T-helper 2 cell treated with Interferon-gamma antibody and Interleukin-4, amounts not matched to agents 100 ng/mL and 5 ng/mL, for 36 hours (primary cell): ENCODE measurements at regions not wholly inside any gene's neighbourhood (a gene's known extent, or its start where the extent isn't known, plus 50 kb on each side); places are given as distances from the start of the nearest gene placed in this dataset.
"Not testable (repeated sequence)": the region's sequence is repeated elsewhere in the genome, so short reads cannot be mapped to it uniquely, and the experiment has no call there.

ENCODE experiments used
- intact Hi-C: fragments of 100-400 bp; cut with micrococcal nuclease; formaldehyde crosslinking; loops from one replicate; pipeline ENCODE4 v1.15.1; 2023

DNA sequence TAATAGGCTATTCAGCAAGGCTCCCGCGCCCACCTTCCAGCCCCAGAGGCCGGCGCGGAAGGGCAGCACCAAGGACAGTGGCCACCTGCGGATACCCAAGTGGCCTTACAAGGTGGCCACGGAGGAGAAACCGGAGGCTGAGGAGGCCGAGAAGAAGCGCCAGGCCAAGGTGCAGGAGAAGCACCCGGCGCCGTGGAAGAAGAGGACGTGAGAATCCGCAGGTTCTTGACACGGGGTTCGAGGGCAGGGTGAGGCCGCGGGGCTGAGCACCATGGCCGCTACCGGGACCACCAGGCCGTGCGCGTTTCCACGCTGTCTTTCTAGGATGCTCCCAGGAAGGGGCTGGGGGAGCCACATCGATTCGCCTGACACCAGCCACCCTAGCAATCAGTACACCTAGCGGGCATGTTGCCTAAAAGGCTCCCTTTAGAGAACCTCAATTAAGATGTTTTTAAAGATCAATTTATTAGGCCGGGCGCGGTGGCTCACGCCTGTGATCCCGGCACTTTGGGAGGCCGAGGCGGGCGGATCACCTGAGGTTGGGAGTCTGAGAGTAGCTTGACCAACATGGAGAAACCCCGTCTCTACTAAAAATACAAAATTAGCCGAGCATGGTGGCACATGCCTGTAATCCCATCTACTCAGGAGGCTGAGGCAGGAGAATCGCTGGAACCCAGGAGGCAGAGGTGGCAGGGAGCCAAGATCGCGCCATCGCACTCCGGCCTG, 134.3 kb upstream of the OR4C13 start:
- intact Hi-C loops = not testable (repeated sequence)

DNA sequence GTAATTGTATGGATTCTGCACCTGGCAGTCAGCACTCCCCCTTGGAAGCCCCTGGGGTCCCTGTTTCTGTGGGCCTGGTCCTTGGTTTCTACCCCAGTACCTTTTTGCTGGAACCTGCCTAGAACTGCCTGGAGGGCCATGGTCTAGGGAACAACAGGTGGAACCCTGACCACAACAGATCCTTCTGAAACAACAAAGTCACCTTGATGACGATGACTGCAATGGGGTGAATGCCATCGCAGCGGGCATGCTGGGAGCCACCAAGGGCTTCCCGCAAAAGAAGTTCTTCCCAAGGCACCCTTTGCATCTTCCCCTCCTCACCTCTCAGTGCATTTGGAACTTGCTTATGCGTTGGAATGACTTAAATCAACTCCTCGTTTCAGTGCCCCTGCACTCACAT, 129.0 kb upstream of the OR4C13 start:
- intact Hi-C loops = not testable (repeated sequence)

DNA sequence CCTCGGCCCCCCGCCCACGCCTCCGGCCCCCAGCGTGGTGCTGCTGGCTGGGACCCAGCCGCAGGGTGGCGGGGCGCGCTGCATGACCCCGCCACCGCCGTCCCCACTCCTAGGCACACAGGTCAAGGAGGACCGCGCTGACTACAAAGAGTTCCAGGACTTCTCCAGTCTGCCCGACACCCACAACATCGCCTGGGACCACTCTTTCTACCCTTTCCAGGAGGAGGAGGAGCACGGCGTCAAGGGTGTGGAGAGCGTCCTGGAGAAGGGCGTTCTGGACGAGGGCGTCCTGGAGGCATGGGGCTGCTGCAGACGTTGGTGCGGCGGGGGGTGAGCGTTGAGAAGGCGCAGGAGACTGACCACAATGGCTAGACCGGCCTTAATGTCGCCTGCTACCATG, 101.7 kb upstream of the OR4C13 start:
- intact Hi-C loops = not testable (repeated sequence)

DNA sequence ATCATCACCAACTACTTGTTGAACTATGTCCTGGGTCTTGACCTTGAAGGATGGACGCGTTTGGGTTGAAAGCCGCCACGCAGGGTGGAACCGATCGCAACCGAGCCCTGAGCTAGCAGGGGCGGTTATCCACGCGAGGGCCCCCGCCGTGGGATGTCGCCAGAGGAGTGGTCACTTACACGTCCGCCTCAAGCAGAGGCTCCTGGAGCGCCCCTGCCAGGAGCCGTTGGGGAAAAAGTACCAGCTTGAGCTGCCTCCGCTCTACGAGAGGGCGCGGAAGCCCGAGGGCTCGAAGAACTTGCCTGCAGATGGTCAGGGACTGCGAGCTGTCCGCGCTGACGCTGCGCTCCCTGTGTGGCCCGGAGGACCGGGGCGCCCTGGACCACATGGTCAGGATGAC, 100.7 kb upstream of the OR4C13 start:
- intact Hi-C loops = no loop called here

DNA sequence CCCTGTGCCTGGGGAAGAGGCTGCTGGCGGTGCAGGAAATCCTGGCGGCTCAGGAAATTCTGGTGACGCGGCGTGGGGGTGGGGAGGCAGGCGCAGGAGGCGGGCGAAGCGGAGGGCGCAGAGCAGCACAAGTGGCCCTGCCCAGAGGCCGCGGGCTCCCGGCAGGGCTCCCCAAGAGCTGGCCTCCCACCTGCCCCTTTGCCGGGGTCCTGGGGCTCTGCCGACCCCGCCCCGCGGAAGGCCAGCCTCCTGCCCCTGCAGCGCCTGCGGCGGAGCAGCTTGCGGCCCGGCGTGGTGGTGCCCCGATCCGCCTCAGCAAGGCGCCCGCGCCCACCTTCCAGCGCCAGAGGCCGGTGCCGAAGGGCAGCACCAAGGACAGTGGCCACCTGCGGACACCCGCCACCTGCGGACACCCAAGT, 100.2 kb upstream of the OR4C13 start:
- intact Hi-C loops = no loop called here

DNA sequence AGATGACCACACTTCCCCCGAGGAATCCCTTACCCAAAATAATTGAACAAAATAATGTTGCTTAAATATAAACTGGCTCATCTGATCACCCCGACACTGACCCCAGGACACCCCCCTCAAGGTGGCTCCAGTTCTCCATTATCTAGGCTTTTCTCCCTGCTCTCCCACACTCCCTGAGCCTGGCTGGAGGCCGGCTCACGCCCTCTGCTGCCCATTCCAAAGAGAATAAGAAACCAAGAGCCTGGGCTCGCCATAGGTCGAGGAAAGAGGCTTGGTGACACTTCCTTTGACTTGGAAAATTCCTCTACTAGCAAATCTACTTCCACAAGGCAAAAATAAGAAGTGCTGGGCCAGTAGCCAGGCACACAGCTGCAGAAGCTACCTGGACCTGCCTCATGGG, 63.3 kb upstream of the OR4C13 start:
- intact Hi-C loops = not testable (repeated sequence)

DNA sequence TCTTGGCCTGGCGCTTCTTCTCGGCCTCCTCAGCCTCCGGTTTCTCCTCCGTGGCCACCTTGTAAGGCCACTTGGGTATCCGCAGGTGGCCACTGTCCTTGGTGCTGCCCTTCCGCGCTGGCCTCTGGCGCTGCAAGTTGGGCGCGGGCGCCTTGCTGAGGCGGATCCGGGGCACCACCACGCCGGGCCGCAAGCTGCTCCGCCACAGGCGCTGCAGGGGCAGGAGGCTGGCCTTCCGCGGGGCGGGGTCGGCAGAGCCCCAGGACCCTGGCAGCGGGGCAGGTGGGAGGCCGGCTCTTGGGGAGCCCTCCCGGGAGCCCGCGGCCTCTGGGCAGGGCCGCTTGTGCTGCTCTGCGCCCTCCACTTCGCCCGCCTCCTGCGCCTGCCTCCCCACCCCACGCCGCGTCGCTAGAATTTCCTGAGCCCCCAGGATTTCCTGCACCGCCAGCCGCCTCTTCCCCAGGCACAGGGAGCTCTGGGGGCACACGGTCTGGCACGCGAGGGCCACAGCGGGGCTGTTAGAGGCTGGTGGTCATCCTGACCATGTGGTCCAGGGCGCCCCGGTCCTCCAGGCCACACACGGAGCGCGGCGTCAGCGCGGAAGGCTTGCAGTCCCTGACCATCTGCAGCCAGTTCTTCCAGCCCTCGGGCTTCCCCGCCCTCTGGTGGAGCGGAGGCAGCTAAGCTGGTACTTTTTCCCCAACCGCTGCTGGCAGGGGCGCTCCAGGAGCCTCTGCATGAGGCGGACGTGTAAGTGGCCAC, 60.1 kb upstream of the OR4C13 start:
- intact Hi-C loops = not testable (repeated sequence)

DNA sequence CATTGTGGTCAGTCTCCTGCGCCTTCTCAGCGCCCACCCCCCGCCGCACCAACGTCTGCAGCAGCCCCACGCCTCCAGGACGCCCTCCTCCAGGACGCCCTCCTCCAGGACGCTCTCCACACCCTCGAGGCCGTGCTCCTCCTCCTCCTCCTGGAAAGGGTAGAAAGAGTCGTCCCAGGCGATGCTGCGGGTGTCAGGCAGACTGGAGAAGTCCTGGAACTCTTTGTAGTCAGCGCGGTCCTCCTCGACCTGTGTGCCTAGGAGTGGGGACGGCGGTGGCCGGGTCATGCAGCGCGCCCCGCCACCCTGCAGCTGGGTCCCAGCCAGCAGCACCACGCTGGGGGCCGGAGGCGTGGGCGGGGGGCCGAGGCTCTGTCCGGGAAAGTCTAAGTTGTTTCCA, 58.7 kb upstream of the OR4C13 start:
- intact Hi-C loops = not testable (repeated sequence)
